Suprapubic skin (tissue), 4 donors: ENCODE measurements at regions not wholly inside any gene's neighbourhood (a gene's known extent, or its start where the extent isn't known, plus 50 kb on each side); places are given as distances from the start of the nearest gene placed in this dataset.

Experiments used
- DNase-seq, 2 donors: peaks; one replicate each; pipeline ENCODE4 v3.0.0-alpha.2; 2019; ENCODE audit warnings: low spot score in 2 of 2
- H3K27ac ChIP-seq: fragments of 200-600 bp; sonication (generic); one replicate; pipeline ENCODE4 v1.5.1; 2019
- H3K27me3 ChIP-seq: fragments of 200-600 bp; sonication (generic); one replicate; pipeline ENCODE4 v1.5.1; 2019
- H3K36me3 ChIP-seq: fragments of 200-600 bp; sonication (generic); one replicate; pipeline ENCODE4 v1.5.1; 2019
- H3K4me1 ChIP-seq: fragments of 200-600 bp; sonication (generic); one replicate; pipeline ENCODE4 v1.5.1; 2019
- H3K4me3 ChIP-seq: fragments of 200-600 bp; sonication (generic); one replicate; pipeline ENCODE4 v1.5.1; 2019; ENCODE audit warnings: mild to moderate bottlenecking
- H3K9me3 ChIP-seq: fragments of 200-600 bp; sonication (generic); one replicate; pipeline ENCODE4 v1.5.1; 2019
- CTCF ChIP-seq, 2 donors: fragments of 200-600 bp in 1 of 2; fragments of 450-650 bp in 1 of 2; sonication (generic) in 1 of 2; IDR thresholded peaks; one replicate each; pipeline ENCODE4 v1.5.1; 2016 to 2019; ENCODE audit warnings: antibody characterized with exemption in 2 of 2, mild to moderate bottlenecking in 1 of 2, moderate library complexity in 1 of 2
- EP300 ChIP-seq: sonication (generic); formaldehyde crosslinking; IDR thresholded peaks from one replicate; pipeline ENCODE4 v1.6.1; 2017; ENCODE audit warnings: antibody characterized with exemption
- POLR2A ChIP-seq, 2 donors: fragments of 450-650 bp; IDR thresholded peaks; one replicate each; pipeline ENCODE4 v1.6.1; 2017; ENCODE audit warnings: antibody characterized with exemption in 2 of 2, mild to moderate bottlenecking in 2 of 2, moderate library complexity in 2 of 2
- POLR2AphosphoS5 ChIP-seq, 3 donors: sonication (generic); formaldehyde crosslinking; IDR thresholded peaks; one replicate each; pipeline ENCODE4 v1.6.1; 2017; ENCODE audit warnings: antibody characterized with exemption in 3 of 3
- WGBS: methylation state at CpG from one replicate; pipeline ENCODE4 v1.1.5; 2018; 5-methylcytosine and 5-hydroxymethylcytosine counted together

- WGBS, result 88% methylated on average over 1 of the region's 1 CpG
- Histone ChIP-seq H3K9me3 (no peaks in the 10 kb centered on the region), H3K4me3 (no peak overlapping the region), H3K4me1 (no peaks in the 10 kb centered on the region), H3K36me3 (no peaks in the 10 kb centered on the region), H3K27ac (no peak overlapping the region), H3K27me3 (no peaks in the 10 kb centered on the region)
- no peak for DNase-seq
- no peak for TF ChIP-seq EP300
- no peak for TF ChIP-seq POLR2AphosphoS5 (IDR thresholded peaks at IDR 0.05)
- TF ChIP-seq POLR2A (IDR thresholded peaks at IDR 0.05), result no peak
- no peak for TF ChIP-seq CTCF (IDR thresholded peaks at IDR 0.05)
Measured at GRCh38 chr2:217168496-217168895, 308.6 kb upstream of the TNP1 start.

- Histone ChIP-seq H3K4me3 (no peak overlapping the region), H3K4me1 (peaks cover 4% of the 10 kb centered on the region), H3K27ac (no peak overlapping the region), H3K36me3 (no peaks in the 10 kb centered on the region), H3K27me3 (no peaks in the 10 kb centered on the region), H3K9me3 (no peaks in the 10 kb centered on the region)
- DNase-seq, result no peak
- no peak for TF ChIP-seq POLR2A (IDR thresholded peaks at IDR 0.05)
- TF ChIP-seq POLR2AphosphoS5 (IDR thresholded peaks at IDR 0.05), result no peak
- TF ChIP-seq CTCF (IDR thresholded peaks at IDR 0.05), result no peak
- no peak for TF ChIP-seq EP300
Measured at GRCh38 chr2:217167531-217167930, 307.7 kb upstream of the TNP1 start.

DNA sequence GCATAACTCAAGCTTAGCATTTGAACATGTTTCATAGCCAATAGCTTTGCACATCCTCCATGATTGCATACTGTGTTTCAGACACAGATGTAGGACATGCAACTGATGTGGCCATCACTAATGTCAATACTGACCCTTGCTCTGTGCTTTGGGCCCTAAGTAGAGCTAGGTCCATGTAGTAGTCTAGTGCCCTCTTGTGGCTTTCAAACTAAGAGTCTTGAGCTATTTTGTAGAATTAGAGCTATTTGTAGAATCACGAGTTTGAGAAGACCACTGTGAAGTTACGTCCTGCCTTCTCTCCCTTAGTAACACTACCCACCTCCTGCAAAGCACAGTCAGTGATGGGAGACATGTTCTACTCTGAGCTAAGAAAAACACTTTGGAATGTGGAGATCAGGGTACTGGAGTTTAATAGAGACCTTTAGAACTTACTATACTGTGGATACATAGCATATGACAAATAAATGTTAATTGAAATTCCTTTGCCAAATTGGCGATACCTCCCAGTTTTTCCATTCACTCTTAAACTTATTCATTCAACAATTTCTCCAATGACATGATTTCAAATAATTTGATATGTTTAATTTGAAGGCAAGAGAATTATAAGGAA is 306.5 kb upstream of the TNP1 start:
- no peak for DNase-seq
- WGBS, result 63% methylated on average over 3 of the region's 3 CpGs
- Histone ChIP-seq H3K4me1 (peaks cover 4% of the 10 kb centered on the region), H3K36me3 (no peaks in the 10 kb centered on the region), H3K4me3 (no peak overlapping the region), H3K27me3 (no peaks in the 10 kb centered on the region), H3K9me3 (no peaks in the 10 kb centered on the region), H3K27ac (no peak overlapping the region)
- no peak for TF ChIP-seq EP300
- no peak for TF ChIP-seq POLR2A (IDR thresholded peaks at IDR 0.05)
- no peak for TF ChIP-seq POLR2AphosphoS5 (IDR thresholded peaks at IDR 0.05)
- TF ChIP-seq CTCF (IDR thresholded peaks at IDR 0.05), result peak; percentile 18 to 25

GRCh38 chr2:217165547-217165946 is 305.7 kb upstream of the TNP1 start:
- H3K4me3 ChIP-seq, result no peak overlapping the region
- no peak for DNase-seq
- no peaks in the 10 kb centered on the region for H3K27me3 ChIP-seq
- H3K9me3 ChIP-seq, result no peaks in the 10 kb centered on the region
- H3K4me1 ChIP-seq, result peaks cover 4% of the 10 kb centered on the region
- H3K36me3 ChIP-seq, result no peaks in the 10 kb centered on the region
- TF ChIP-seq EP300 (no peak), POLR2A (IDR thresholded peaks at IDR 0.05) (no peak), CTCF (IDR thresholded peaks at IDR 0.05) (no peak), POLR2AphosphoS5 (IDR thresholded peaks at IDR 0.05) (no peak)
- H3K27ac ChIP-seq, result no peak overlapping the region
- WGBS, result 92% methylated on average over 2 of the region's 2 CpGs

- Histone ChIP-seq H3K27ac (no peak overlapping the region), H3K4me3 (no peak overlapping the region), H3K36me3 (no peaks in the 10 kb centered on the region), H3K27me3 (no peaks in the 10 kb centered on the region), H3K9me3 (no peaks in the 10 kb centered on the region), H3K4me1 (peaks cover 4% of the 10 kb centered on the region)
- WGBS, result 100% methylated on average over 2 of the region's 4 CpGs
- no peak for TF ChIP-seq POLR2AphosphoS5 (IDR thresholded peaks at IDR 0.05)
- no peak for TF ChIP-seq POLR2A (IDR thresholded peaks at IDR 0.05)
- no peak for TF ChIP-seq CTCF (IDR thresholded peaks at IDR 0.05)
- no peak for TF ChIP-seq EP300
- no peak for DNase-seq
Measured at GRCh38 chr2:217163987-217164386, 304.1 kb upstream of the TNP1 start.
